ENCODE measurements at regions not wholly inside any gene's neighbourhood (a gene's known extent, or its start where the extent isn't known, plus 50 kb on each side); places are given as distances from the start of the nearest gene placed in this dataset.

GRCh38 chr13:50724438-50724837 is 119.1 kb downstream of the DLEU7 start:
- intact Hi-C loops (cut with DNase I): no loop called here
- no peak overlapping the region for H3K4me3 ChIP-seq
- H3K4me1 ChIP-seq: no peaks in the 10 kb centered on the region
- no peak overlapping the region for H3K9ac ChIP-seq (ENCODE audit: low read depth in 2 of 2, low read length in 2 of 2)
- no peaks in the 10 kb centered on the region for H3K27me3 ChIP-seq
- H3K27ac ChIP-seq: no peak overlapping the region
- no peaks in the 10 kb centered on the region for H3K9me3 ChIP-seq
- TF ChIP-seq, protein P1, sequence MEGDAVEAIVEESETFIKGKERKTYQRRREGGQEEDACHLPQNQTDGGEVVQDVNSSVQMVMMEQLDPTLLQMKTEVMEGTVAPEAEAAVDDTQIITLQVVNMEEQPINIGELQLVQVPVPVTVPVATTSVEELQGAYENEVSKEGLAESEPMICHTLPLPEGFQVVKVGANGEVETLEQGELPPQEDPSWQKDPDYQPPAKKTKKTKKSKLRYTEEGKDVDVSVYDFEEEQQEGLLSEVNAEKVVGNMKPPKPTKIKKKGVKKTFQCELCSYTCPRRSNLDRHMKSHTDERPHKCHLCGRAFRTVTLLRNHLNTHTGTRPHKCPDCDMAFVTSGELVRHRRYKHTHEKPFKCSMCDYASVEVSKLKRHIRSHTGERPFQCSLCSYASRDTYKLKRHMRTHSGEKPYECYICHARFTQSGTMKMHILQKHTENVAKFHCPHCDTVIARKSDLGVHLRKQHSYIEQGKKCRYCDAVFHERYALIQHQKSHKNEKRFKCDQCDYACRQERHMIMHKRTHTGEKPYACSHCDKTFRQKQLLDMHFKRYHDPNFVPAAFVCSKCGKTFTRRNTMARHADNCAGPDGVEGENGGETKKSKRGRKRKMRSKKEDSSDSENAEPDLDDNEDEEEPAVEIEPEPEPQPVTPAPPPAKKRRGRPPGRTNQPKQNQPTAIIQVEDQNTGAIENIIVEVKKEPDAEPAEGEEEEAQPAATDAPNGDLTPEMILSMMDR (IDR thresholded peaks at IDR 0.05): no peak
- no peaks in the 10 kb centered on the region for H3K36me3 ChIP-seq
- DNase-seq: no peak

DNA sequence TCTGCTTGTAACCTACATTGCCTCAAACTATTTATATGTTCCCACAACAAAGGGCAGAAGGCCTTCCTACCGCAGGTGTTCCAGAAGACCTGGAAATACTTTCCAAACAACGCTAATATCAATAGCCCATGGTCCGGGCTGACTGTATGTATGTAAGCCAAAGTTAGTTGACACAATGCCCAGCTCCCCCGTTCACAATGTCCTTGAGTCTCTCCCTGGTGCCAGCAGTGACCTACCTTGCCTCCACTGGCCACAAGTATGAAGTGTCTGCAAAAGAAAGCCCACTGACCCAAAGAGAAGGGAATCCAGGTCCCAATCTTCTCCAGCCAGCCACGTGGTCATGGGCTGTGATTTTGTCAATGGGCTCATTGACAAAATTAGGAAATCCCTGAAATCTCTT is 118.6 kb downstream of the DLEU7 start:
- H3K27me3 ChIP-seq: no peaks in the 10 kb centered on the region
- no peak for DNase-seq
- H3K4me3 ChIP-seq: no peak overlapping the region
- no peak overlapping the region for H3K9ac ChIP-seq (ENCODE audit: low read depth in 2 of 2, low read length in 2 of 2)
- H3K27ac ChIP-seq: no peak overlapping the region
- intact Hi-C loops (cut with DNase I): no loop called here
- H3K36me3 ChIP-seq: no peaks in the 10 kb centered on the region
- H3K4me1 ChIP-seq: no peaks in the 10 kb centered on the region
- TF ChIP-seq, protein P1 (IDR thresholded peaks at IDR 0.05): no peak
- H3K9me3 ChIP-seq: no peaks in the 10 kb centered on the region

- no peaks in the 10 kb centered on the region for H3K4me1 ChIP-seq
- H3K9me3 ChIP-seq: no peaks in the 10 kb centered on the region
- no peaks in the 10 kb centered on the region for H3K36me3 ChIP-seq
- TF ChIP-seq, protein P1 (IDR thresholded peaks at IDR 0.05): no peak
- DNase-seq: no peak
- intact Hi-C loops (cut with DNase I): no loop called here
- no peak overlapping the region for H3K27ac ChIP-seq
- no peak overlapping the region for H3K4me3 ChIP-seq
- no peak overlapping the region for H3K9ac ChIP-seq (ENCODE audit: low read depth in 2 of 2, low read length in 2 of 2)
- no peaks in the 10 kb centered on the region for H3K27me3 ChIP-seq
Observed at GRCh38 chr13:50726164-50726563, 117.3 kb downstream of the DLEU7 start.

GRCh38 chr13:50729177-50729576 is 114.3 kb downstream of the DLEU7 start:
- Histone ChIP-seq H3K27me3 (no peaks in the 10 kb centered on the region), H3K27ac (no peak overlapping the region), H3K4me3 (no peak overlapping the region), H3K4me1 (no peaks in the 10 kb centered on the region), H3K9me3 (no peaks in the 10 kb centered on the region), H3K36me3 (no peaks in the 10 kb centered on the region), H3K9ac (ENCODE audit: low read depth in 2 of 2, low read length in 2 of 2) (no peak overlapping the region)
- DNase-seq: no peak
- TF ChIP-seq, protein P1 (IDR thresholded peaks at IDR 0.05): no peak
- intact Hi-C loops (cut with DNase I): no loop called here

- H3K4me3 ChIP-seq: no peak overlapping the region
- H3K27me3 ChIP-seq: no peaks in the 10 kb centered on the region
- no peak for DNase-seq
- no peaks in the 10 kb centered on the region for H3K36me3 ChIP-seq
- intact Hi-C loops (cut with DNase I): no loop called here
- H3K9me3 ChIP-seq: no peaks in the 10 kb centered on the region
- H3K4me1 ChIP-seq: no peaks in the 10 kb centered on the region
- H3K27ac ChIP-seq: no peak overlapping the region
- H3K9ac ChIP-seq (ENCODE audit: low read depth in 2 of 2, low read length in 2 of 2): no peak overlapping the region
- TF ChIP-seq, protein P1 (IDR thresholded peaks at IDR 0.05): no peak
Observed at GRCh38 chr13:50730496-50731351, 112.8 kb downstream of the DLEU7 start.

Measured in colonic mucosa (tissue), 4 donors.